ENCODE measurements at regions not wholly inside any gene's neighbourhood (a gene's known extent, or its start where the extent isn't known, plus 50 kb on each side); places are given as distances from the start of the nearest gene placed in this dataset.

GRCh38 chr16:6177616-6178180 is 1080.1 kb upstream of the EEF2KMT start:
- Histone ChIP-seq H3F3A (ENCODE audit: control insufficient read depth, insufficient read depth) (no peaks in the 10 kb centered on the region), H3K36me3 (ENCODE audit: control insufficient read depth, low read length) (no peaks in the 10 kb centered on the region), H3K27me3 (ENCODE audit: control insufficient read depth, low read length) (no peaks in the 10 kb centered on the region), H3K9me3 (ENCODE audit: control insufficient read depth, insufficient read depth, low read length) (no peaks in the 10 kb centered on the region), H4K20me1 (ENCODE audit: control insufficient read depth, insufficient read depth, low read depth, low read length) (no peaks in the 10 kb centered on the region), H3K79me2 (ENCODE audit: control insufficient read depth, low read length) (no peaks in the 10 kb centered on the region), H3K27ac (ENCODE audit: low read depth, low read length) (no peak overlapping the region), H3K4me1 (ENCODE audit: control insufficient read depth, low read length) (no peaks in the 10 kb centered on the region), H3K4me2 (ENCODE audit: low read length) (no peak overlapping the region), H3K9me2 (replicated peaks; ENCODE audit: control insufficient read depth, low read length) (no peaks in the 10 kb centered on the region), H3K4me3 (ENCODE audit: low read length) (no peak overlapping the region)
- no peak for TF ChIP-seq EZH2phosphoT487 (IDR thresholded peaks at IDR 0.05; ENCODE audit: borderline replicate concordance, low read length)
- no peak for TF ChIP-seq CTCF (IDR thresholded peaks at IDR 0.05; ENCODE audit: low read depth, low read length, poor library complexity, severe bottlenecking)

DNA sequence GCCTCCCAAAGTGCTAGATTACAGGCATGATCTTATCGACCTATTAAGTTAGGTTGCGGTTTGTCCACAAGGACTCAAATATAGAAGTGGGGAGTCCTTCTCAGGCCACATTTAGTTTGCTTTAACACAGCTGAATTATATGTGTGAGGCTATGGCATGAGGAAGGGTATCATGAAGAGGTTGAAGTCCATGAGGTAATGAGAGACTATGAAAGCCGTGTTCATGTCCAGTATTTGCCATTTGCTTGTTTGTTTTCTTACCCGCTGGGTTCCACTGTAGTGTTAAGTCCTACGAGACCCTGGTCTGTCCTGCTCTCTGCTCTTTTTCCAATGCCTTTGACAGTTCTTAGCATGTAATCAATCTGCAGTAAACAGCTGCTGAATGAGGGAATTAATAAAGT is 1072.4 kb upstream of the EEF2KMT start:
- no peaks in the 10 kb centered on the region for H3F3A ChIP-seq (ENCODE audit: control insufficient read depth, insufficient read depth)
- no peak overlapping the region for H3K27ac ChIP-seq (ENCODE audit: low read depth, low read length)
- H3K79me2 ChIP-seq (ENCODE audit: control insufficient read depth, low read length): no peaks in the 10 kb centered on the region
- no peak overlapping the region for H3K4me3 ChIP-seq (ENCODE audit: low read length)
- no peaks in the 10 kb centered on the region for H4K20me1 ChIP-seq (ENCODE audit: control insufficient read depth, insufficient read depth, low read depth, low read length)
- H3K27me3 ChIP-seq (ENCODE audit: control insufficient read depth, low read length): no peaks in the 10 kb centered on the region
- H3K4me2 ChIP-seq (ENCODE audit: low read length): no peak overlapping the region
- TF ChIP-seq CTCF (IDR thresholded peaks at IDR 0.05; ENCODE audit: low read depth, low read length, poor library complexity, severe bottlenecking) (no peak), EZH2phosphoT487 (IDR thresholded peaks at IDR 0.05; ENCODE audit: borderline replicate concordance, low read length) (no peak)
- H3K4me1 ChIP-seq (ENCODE audit: control insufficient read depth, low read length): no peaks in the 10 kb centered on the region
- no peaks in the 10 kb centered on the region for H3K36me3 ChIP-seq (ENCODE audit: control insufficient read depth, low read length)
- H3K9me3 ChIP-seq (ENCODE audit: control insufficient read depth, insufficient read depth, low read length): no peaks in the 10 kb centered on the region
- H3K9me2 ChIP-seq (replicated peaks; ENCODE audit: control insufficient read depth, low read length): no peaks in the 10 kb centered on the region

DNA sequence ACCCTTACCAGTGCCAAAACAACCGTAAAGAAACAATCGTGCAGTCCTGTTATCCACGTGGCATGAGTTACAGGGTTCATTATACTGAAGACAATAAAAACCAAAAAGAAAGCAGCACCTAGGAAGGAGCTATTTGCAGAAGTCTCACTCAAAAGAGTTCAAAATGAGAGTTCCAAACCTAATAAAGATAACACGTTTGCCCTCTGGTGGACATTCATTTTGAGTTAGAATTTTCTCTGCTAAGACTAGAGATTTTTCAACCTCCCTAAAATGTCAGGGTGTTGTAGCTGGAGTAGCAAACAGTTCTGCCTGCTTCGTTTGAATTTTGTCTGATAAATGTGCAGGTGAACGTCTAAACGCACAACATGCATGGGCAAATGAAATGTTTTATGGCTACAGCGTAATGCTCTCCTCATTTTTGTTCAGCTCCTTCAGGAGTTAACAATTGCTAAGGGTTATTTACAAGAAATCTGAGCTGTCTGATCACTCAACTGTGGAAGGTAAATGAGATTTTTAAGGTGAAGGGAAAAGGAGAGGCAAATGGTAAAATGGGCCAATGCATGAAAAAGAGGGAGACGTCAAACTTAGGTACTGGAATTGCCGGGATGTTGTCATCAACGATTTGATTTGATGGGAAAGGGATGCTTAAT is 1067.9 kb upstream of the EEF2KMT start:
- no peak overlapping the region for H3K4me2 ChIP-seq (ENCODE audit: low read length)
- H3K27me3 ChIP-seq (ENCODE audit: control insufficient read depth, low read length): no peaks in the 10 kb centered on the region
- H3K4me1 ChIP-seq (ENCODE audit: control insufficient read depth, low read length): no peaks in the 10 kb centered on the region
- H3K4me3 ChIP-seq (ENCODE audit: low read length): no peak overlapping the region
- no peaks in the 10 kb centered on the region for H3K36me3 ChIP-seq (ENCODE audit: control insufficient read depth, low read length)
- no peaks in the 10 kb centered on the region for H3K9me3 ChIP-seq (ENCODE audit: control insufficient read depth, insufficient read depth, low read length)
- H3K27ac ChIP-seq (ENCODE audit: low read depth, low read length): no peak overlapping the region
- H3F3A ChIP-seq (ENCODE audit: control insufficient read depth, insufficient read depth): no peaks in the 10 kb centered on the region
- TF ChIP-seq CTCF (IDR thresholded peaks at IDR 0.05; ENCODE audit: low read depth, low read length, poor library complexity, severe bottlenecking) (no peak), EZH2phosphoT487 (IDR thresholded peaks at IDR 0.05; ENCODE audit: borderline replicate concordance, low read length) (no peak)
- no peaks in the 10 kb centered on the region for H3K79me2 ChIP-seq (ENCODE audit: control insufficient read depth, low read length)
- no peaks in the 10 kb centered on the region for H4K20me1 ChIP-seq (ENCODE audit: control insufficient read depth, insufficient read depth, low read depth, low read length)
- H3K9me2 ChIP-seq (replicated peaks; ENCODE audit: control insufficient read depth, low read length): no peaks in the 10 kb centered on the region
